Thyroid gland (tissue), 4 donors: ENCODE measurements at regions not wholly inside any gene's neighbourhood (a gene's known extent, or its start where the extent isn't known, plus 50 kb on each side); places are given as distances from the start of the nearest gene placed in this dataset.
"Not testable (repeated sequence)": the region's sequence is repeated elsewhere in the genome, so short reads cannot be mapped to it uniquely, and the experiment has no call there.

ENCODE experiments used
- DNase-seq, 2 donors: peaks; one replicate each; pipeline ENCODE4 v3.0.0-alpha.2; 2019
- H3K27ac ChIP-seq, 3 donors: fragments of 200-600 bp; sonication (generic); 1 replicate in 2 of 3; 2 replicates in 1 of 3; pipeline ENCODE4 v1.5.1; 2016 to 2019; ENCODE audit warnings: mild to moderate bottlenecking in 1 of 3, moderate library complexity in 1 of 3
- H3K27me3 ChIP-seq: fragments of 200-600 bp; sonication (generic); one replicate; pipeline ENCODE4 v1.5.1; 2019
- H3K36me3 ChIP-seq, 2 donors: fragments of 200-600 bp; sonication (generic); one replicate each; pipeline ENCODE4 v1.5.1; 2016 to 2019
- H3K4me1 ChIP-seq, 2 donors: fragments of 200-600 bp; sonication (generic); one replicate each; pipeline ENCODE4 v1.5.1; 2017 to 2019
- H3K4me3 ChIP-seq, 3 donors: fragments of 200-600 bp; sonication (generic); replicated peaks in 1 of 3; 1 replicate in 2 of 3; 2 replicates in 1 of 3; pipeline ENCODE4 v1.5.1; 2016; ENCODE audit warnings: mild to moderate bottlenecking in 1 of 3
- H3K9me3 ChIP-seq: fragments of 200-600 bp; sonication (generic); one replicate; pipeline ENCODE4 v1.5.1; 2017
- CTCF ChIP-seq, 6 experiments: fragments of 200-600 bp in 3 of 6; fragments of 450-650 bp in 3 of 6; sonication (generic) in 3 of 6; IDR thresholded peaks; one replicate each; pipeline ENCODE4 v1.5.1; 2016 to 2019; ENCODE audit warnings: antibody characterized with exemption in 6 of 6, mild to moderate bottlenecking in 2 of 6, inconsistent platforms in 1 of 6, moderate library complexity in 1 of 6
- POLR2A ChIP-seq, 2 donors: fragments of 450-650 bp; IDR thresholded peaks; one replicate each; pipeline ENCODE4 v1.6.1; 2017; ENCODE audit warnings: antibody characterized with exemption in 2 of 2, mild to moderate bottlenecking in 2 of 2, moderate library complexity in 1 of 2
- WGBS, 2 donors: methylation state at CpG; one replicate each; pipeline ENCODE4 v1.1.5; 2017; 5-methylcytosine and 5-hydroxymethylcytosine counted together
- intact Hi-C: fragments of 100-400 bp; cut with DNase I; formaldehyde crosslinking; loops from one replicate; pipeline ENCODE4 v1.15.1; 2023

GRCh38 chr1:78329475-78329874, 161.3 kb upstream of the PTGFR start:
- H3K27ac ChIP-seq = no peak overlapping the region
- H3K4me1 ChIP-seq = peaks cover 0 to 4% of the 10 kb centered on the region in 2 donors
- no peaks in the 10 kb centered on the region for H3K27me3 ChIP-seq
- no peaks in the 10 kb centered on the region for H3K36me3 ChIP-seq
- intact Hi-C loops = no loop called here
- 78% methylated on average over 5 of the region's 5 CpGs for WGBS, 2 donors
- TF ChIP-seq POLR2A (IDR thresholded peaks at IDR 0.05) = no peak
- no peak for TF ChIP-seq CTCF (IDR thresholded peaks at IDR 0.05)
- H3K9me3 ChIP-seq = no peaks in the 10 kb centered on the region
- H3K4me3 ChIP-seq = no peak overlapping the region
- DNase-seq = no peak

- Histone ChIP-seq H3K4me3 (no peak overlapping the region), H3K27me3 (no peaks in the 10 kb centered on the region), H3K27ac (no peak overlapping the region), H3K4me1 (peaks cover 5 to 11% of the 10 kb centered on the region in 2 donors), H3K36me3 (no peaks in the 10 kb centered on the region), H3K9me3 (no peaks in the 10 kb centered on the region)
- no peak for DNase-seq
- TF ChIP-seq POLR2A (IDR thresholded peaks at IDR 0.05) (no peak), CTCF (IDR thresholded peaks at IDR 0.05) (no peak)
- 78% methylated on average over 1 of the region's 1 CpG for WGBS, 2 donors
- intact Hi-C loops = no loop called here
Measured at GRCh38 chr1:78331799-78332198, 159.0 kb upstream of the PTGFR start.

GRCh38 chr1:78333502-78333901, 157.3 kb upstream of the PTGFR start:
- TF ChIP-seq POLR2A (IDR thresholded peaks at IDR 0.05) (no peak), CTCF (IDR thresholded peaks at IDR 0.05) (peak in 5 of 6 experiments; percentile 39 to 80 (median 73))
- no peak overlapping the region for H3K27ac ChIP-seq
- H3K4me1 ChIP-seq = peaks cover 5 to 11% of the 10 kb centered on the region in 2 donors
- DNase-seq = peak in 1 of 2 donors; percentile 29
- H3K4me3 ChIP-seq = no peak overlapping the region
- intact Hi-C loops = no loop called here
- H3K36me3 ChIP-seq = no peaks in the 10 kb centered on the region
- H3K27me3 ChIP-seq = no peaks in the 10 kb centered on the region
- no peaks in the 10 kb centered on the region for H3K9me3 ChIP-seq
- WGBS, 2 donors = 22 to 24% methylated on average over 4 of the region's 4 CpGs

- H3K4me3 ChIP-seq = no peak overlapping the region
- H3K27ac ChIP-seq = no peak overlapping the region
- TF ChIP-seq POLR2A (IDR thresholded peaks at IDR 0.05) = no peak
- TF ChIP-seq CTCF (IDR thresholded peaks at IDR 0.05) = no peak
- intact Hi-C loops = no loop called here
- peaks cover 5 to 11% of the 10 kb centered on the region in 2 donors for H3K4me1 ChIP-seq
- H3K27me3 ChIP-seq = no peaks in the 10 kb centered on the region
- H3K9me3 ChIP-seq = no peaks in the 10 kb centered on the region
- H3K36me3 ChIP-seq = no peaks in the 10 kb centered on the region
- whole genome bisulfite sequencing, 2 donors = 79 to 82% methylated on average over 2 of the region's 2 CpGs
- DNase-seq = no peak
Measured at GRCh38 chr1:78334114-78334513, 156.7 kb upstream of the PTGFR start.

- no peak overlapping the region for H3K4me3 ChIP-seq
- no peaks in the 10 kb centered on the region for H3K36me3 ChIP-seq
- no peaks in the 10 kb centered on the region for H3K27me3 ChIP-seq
- 23 to 27% methylated on average over 4 of the region's 4 CpGs for WGBS, 2 donors
- H3K4me1 ChIP-seq = peaks cover 5 to 11% of the 10 kb centered on the region in 2 donors
- TF ChIP-seq CTCF (IDR thresholded peaks at IDR 0.05) (no peak), POLR2A (IDR thresholded peaks at IDR 0.05) (no peak)
- intact Hi-C loops = no loop called here
- peak in 1 of 2 donors; percentile 26 for DNase-seq
- H3K27ac ChIP-seq = no peak overlapping the region
- no peaks in the 10 kb centered on the region for H3K9me3 ChIP-seq
Measured at GRCh38 chr1:78334952-78335351, 155.8 kb upstream of the PTGFR start.

- H3K27ac ChIP-seq, DNase-seq, H3K27me3 ChIP-seq, H3K4me3 ChIP-seq, H3K9me3 ChIP-seq, H3K36me3 ChIP-seq, intact Hi-C loops: not testable (repeated sequence)
- WGBS, 2 donors = 88 to 93% methylated on average over 3 of the region's 3 CpGs
- H3K4me1 ChIP-seq = peaks cover 5 to 11% of the 10 kb centered on the region in 2 donors
Measured at GRCh38 chr1:78336751-78337150, 154.0 kb upstream of the PTGFR start.
